ENCODE measurements at regions not wholly inside any gene's neighbourhood (a gene's known extent, or its start where the extent isn't known, plus 50 kb on each side); places are given as distances from the start of the nearest gene placed in this dataset.

GRCh38 chr3:180755556-180755955 is 76.3 kb upstream of the CCDC39 start:
- 57 to 63% (median 59%) methylated on average over 2 of the region's 2 CpGs for WGBS, 3 donors
- DNase-seq, result no peak
- intact Hi-C loops (cut with DNase I), result no loop called here
- Histone ChIP-seq H3K9me3 (no peaks in the 10 kb centered on the region), H3K36me3 (ENCODE audit: insufficient read depth in 1 of 2, low read depth in 1 of 2) (no peaks in the 10 kb centered on the region), H3K4me3 (no peak overlapping the region), H3K4me1 (no peaks in the 10 kb centered on the region), H3K27me3 (ENCODE audit: insufficient read depth in 3 of 3, low read length in 2 of 3) (no peaks in the 10 kb centered on the region), H3K27ac (no peak overlapping the region)
- TF ChIP-seq, protein P1, sequence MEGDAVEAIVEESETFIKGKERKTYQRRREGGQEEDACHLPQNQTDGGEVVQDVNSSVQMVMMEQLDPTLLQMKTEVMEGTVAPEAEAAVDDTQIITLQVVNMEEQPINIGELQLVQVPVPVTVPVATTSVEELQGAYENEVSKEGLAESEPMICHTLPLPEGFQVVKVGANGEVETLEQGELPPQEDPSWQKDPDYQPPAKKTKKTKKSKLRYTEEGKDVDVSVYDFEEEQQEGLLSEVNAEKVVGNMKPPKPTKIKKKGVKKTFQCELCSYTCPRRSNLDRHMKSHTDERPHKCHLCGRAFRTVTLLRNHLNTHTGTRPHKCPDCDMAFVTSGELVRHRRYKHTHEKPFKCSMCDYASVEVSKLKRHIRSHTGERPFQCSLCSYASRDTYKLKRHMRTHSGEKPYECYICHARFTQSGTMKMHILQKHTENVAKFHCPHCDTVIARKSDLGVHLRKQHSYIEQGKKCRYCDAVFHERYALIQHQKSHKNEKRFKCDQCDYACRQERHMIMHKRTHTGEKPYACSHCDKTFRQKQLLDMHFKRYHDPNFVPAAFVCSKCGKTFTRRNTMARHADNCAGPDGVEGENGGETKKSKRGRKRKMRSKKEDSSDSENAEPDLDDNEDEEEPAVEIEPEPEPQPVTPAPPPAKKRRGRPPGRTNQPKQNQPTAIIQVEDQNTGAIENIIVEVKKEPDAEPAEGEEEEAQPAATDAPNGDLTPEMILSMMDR (IDR thresholded peaks at IDR 0.05), result no peak
- no peak for ATAC-seq

- TF ChIP-seq, protein P1 (IDR thresholded peaks at IDR 0.05), result no peak
- no peaks in the 10 kb centered on the region for H3K36me3 ChIP-seq (ENCODE audit: insufficient read depth in 1 of 2, low read depth in 1 of 2)
- H3K4me1 ChIP-seq, result no peaks in the 10 kb centered on the region
- no peak overlapping the region for H3K27ac ChIP-seq
- intact Hi-C loops (cut with DNase I), result no loop called here
- no peaks in the 10 kb centered on the region for H3K27me3 ChIP-seq (ENCODE audit: insufficient read depth in 3 of 3, low read length in 2 of 3)
- 64 to 70% (median 64%) methylated on average over 4 of the region's 4 CpGs for WGBS, 3 donors
- H3K9me3 ChIP-seq, result no peaks in the 10 kb centered on the region
- H3K4me3 ChIP-seq, result no peak overlapping the region
- ATAC-seq (no peak), DNase-seq (no peak)
Observed at GRCh38 chr3:180762866-180763265, 83.6 kb upstream of the CCDC39 start.

GRCh38 chr3:180764481-180764880 is 85.2 kb upstream of the CCDC39 start:
- TF ChIP-seq, protein P1 (IDR thresholded peaks at IDR 0.05), result no peak
- Histone ChIP-seq H3K9me3 (no peaks in the 10 kb centered on the region), H3K27me3 (ENCODE audit: insufficient read depth in 3 of 3, low read length in 2 of 3) (no peaks in the 10 kb centered on the region), H3K36me3 (ENCODE audit: insufficient read depth in 1 of 2, low read depth in 1 of 2) (no peaks in the 10 kb centered on the region), H3K4me3 (no peak overlapping the region), H3K27ac (no peak overlapping the region), H3K4me1 (no peaks in the 10 kb centered on the region)
- DNase-seq, result no peak
- 83 to 91% (median 88%) methylated on average over 1 of the region's 1 CpG for WGBS, 3 donors
- intact Hi-C loops (cut with DNase I), result no loop called here
- no peak for ATAC-seq

- DNase-seq (no peak), ATAC-seq (no peak)
- Histone ChIP-seq H3K9me3 (no peaks in the 10 kb centered on the region), H3K27me3 (ENCODE audit: insufficient read depth in 3 of 3, low read length in 2 of 3) (no peaks in the 10 kb centered on the region), H3K36me3 (ENCODE audit: insufficient read depth in 1 of 2, low read depth in 1 of 2) (no peaks in the 10 kb centered on the region), H3K4me3 (no peak overlapping the region), H3K4me1 (no peaks in the 10 kb centered on the region), H3K27ac (no peak overlapping the region)
- TF ChIP-seq, protein P1 (IDR thresholded peaks at IDR 0.05), result no peak
- intact Hi-C loops (cut with DNase I), result no loop called here
- 91 to 97% (median 93%) methylated on average over 1 of the region's 1 CpG for whole genome bisulfite sequencing, 3 donors
Observed at GRCh38 chr3:180770639-180771038, 91.3 kb upstream of the CCDC39 start.

GRCh38 chr3:180776433-180776832 is 97.1 kb upstream of the CCDC39 start:
- Histone ChIP-seq H3K27me3 (ENCODE audit: insufficient read depth in 3 of 3, low read length in 2 of 3) (no peaks in the 10 kb centered on the region), H3K4me1 (no peaks in the 10 kb centered on the region), H3K4me3 (no peak overlapping the region), H3K36me3 (ENCODE audit: insufficient read depth in 1 of 2, low read depth in 1 of 2) (peaks cover 0 to 16% of the 10 kb centered on the region in 2 donors), H3K9me3 (no peaks in the 10 kb centered on the region), H3K27ac (no peak overlapping the region)
- DNase-seq (no peak), ATAC-seq (no peak)
- WGBS, 3 donors, result 88 to 92% (median 88%) methylated on average over 4 of the region's 4 CpGs
- intact Hi-C loops (cut with DNase I), result no loop called here
- TF ChIP-seq, protein P1 (IDR thresholded peaks at IDR 0.05), result no peak

Measured in psoas muscle (tissue), 7 donors.